ENCODE measurements at regions not wholly inside any gene's neighbourhood (a gene's known extent, or its start where the extent isn't known, plus 50 kb on each side); places are given as distances from the start of the nearest gene placed in this dataset.

GRCh38 chr1:57991289-57991688 lies 555.2 kb downstream of the OMA1 start:
- DNase-seq, result no peak

- DNase-seq, result no peak
Measured at GRCh38 chr1:57989877-57990276, 556.6 kb downstream of the OMA1 start.

GRCh38 chr1:57987523-57987922 lies 559.0 kb downstream of the OMA1 start:
- no peak for DNase-seq

DNA sequence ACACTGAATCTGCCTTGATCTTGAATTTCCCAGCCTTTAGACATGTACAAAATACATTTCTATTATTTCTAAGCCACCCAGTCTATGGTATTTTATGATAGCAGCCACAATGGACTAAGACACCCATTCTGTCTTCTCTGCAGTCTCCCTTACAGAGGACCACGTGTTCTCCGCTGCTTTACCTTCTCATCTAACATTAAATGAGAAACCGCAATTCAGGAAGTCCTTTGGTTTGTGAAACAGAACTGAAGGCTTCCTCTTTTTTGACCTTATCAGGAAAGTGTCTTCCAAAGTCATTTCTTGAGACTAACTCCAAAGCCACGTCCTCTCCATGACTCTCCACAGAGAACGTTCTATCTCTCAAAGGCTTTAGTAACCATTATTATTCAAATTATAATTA lies 560.1 kb downstream of the OMA1 start:
- no peak for DNase-seq

GRCh38 chr1:57984277-57984676 lies 560.4 kb upstream of the DAB1 start:
- no peak for DNase-seq

- DNase-seq, result no peak
Measured at GRCh38 chr1:57983441-57983840, 559.6 kb upstream of the DAB1 start.

- no peak for DNase-seq
Measured at GRCh38 chr1:57982852-57983251, 559.0 kb upstream of the DAB1 start.

DNA sequence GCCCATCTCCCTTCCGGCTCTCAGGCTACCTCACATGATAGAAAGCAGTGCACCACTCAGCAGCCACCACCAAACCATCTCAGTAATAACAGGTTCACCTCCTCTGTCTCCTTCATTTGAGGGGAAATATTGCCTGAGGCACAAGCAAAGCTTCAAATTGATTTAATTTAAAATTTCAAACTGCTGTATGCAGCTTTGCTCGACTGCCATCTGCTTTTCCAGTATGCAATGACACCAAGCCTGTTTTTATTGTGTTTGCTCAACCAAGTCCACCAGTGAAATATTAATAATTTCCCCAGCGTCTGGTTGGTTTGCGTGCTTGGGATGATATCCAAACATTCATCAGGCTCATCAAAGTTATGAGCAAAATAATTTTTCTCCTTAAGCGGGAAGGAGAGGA lies 552.4 kb upstream of the DAB1 start:
- DNase-seq, result no peak

GRCh38 chr1:57968321-57968720 lies 544.5 kb upstream of the DAB1 start:
- DNase-seq, result no peak

- DNase-seq, result no peak
Measured at GRCh38 chr1:57966751-57967406, 543.0 kb upstream of the DAB1 start.

GRCh38 chr1:57966340-57966739 lies 542.5 kb upstream of the DAB1 start:
- no peak for DNase-seq

- no peak for DNase-seq
Measured at GRCh38 chr1:57963581-57963980, 539.7 kb upstream of the DAB1 start.

GRCh38 chr1:57959531-57960241 lies 535.8 kb upstream of the DAB1 start:
- DNase-seq, result peak; percentile 34

GRCh38 chr1:57957576-57957975 lies 533.7 kb upstream of the DAB1 start:
- no peak for DNase-seq

DNA sequence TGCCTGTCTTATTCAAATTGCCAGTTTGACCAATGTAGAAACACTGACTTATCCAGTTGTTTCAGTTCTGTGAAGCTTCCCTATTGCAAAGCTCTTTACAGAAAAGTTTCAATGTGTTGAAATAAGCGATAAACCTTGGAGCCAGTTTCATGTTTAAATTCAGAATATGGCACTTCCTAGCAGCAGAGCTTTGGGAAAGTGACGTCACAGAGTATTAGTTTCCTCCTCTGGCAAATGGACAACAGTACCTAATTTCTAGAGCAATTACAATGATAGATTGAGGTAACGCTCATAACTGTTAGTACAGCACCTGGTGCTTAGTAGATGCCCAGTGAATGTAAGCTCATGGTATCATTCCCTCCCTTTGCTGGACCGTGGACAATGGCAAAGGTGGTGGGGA lies 527.5 kb upstream of the DAB1 start:
- no peak for DNase-seq

DNA sequence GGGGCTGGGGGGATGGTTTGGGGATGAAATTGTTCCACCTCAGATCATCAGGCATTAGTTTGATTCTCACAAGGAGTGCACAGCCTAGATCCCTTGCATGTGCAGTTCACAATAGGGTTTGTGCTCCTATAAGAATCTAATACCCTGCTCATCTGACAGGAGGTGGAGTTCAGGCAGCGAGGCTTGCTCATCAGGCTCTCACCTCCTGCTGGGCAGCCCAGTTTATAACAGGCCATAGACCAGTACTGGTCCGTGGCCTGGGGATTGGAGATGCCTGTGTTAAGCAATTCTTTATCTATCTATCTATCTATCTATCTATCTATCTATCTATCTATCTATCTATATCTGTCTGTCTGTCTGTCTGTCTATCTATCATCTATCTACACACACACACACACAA lies 525.3 kb upstream of the DAB1 start:
- DNase-seq, result no peak

- DNase-seq, result no peak
Measured at GRCh38 chr1:57947471-57947870, 523.6 kb upstream of the DAB1 start.

GRCh38 chr1:57945045-57945444 lies 521.2 kb upstream of the DAB1 start:
- DNase-seq, result no peak

DNA sequence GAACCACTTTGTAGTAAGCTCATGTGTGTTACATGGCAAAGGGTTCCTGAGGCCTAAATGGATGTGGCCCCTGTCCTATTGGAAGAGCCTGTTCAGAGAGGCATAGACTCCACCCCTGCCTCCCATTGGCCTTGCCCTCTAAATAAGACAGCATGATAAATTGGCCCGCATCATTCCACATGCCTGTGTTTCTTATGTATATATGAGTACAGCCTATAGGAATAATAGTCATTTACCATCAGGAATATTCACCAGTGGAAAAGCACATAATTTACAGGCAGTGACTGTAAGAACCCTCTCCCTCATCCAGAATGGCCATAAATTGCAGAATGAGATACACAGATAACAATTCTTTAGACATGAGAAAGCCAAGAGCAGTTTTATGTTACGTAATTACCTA lies 519.5 kb upstream of the DAB1 start:
- no peak for DNase-seq

GRCh38 chr1:57934745-57935144 lies 510.9 kb upstream of the DAB1 start:
- no peak for DNase-seq

GRCh38 chr1:57927003-57927402 lies 503.1 kb upstream of the DAB1 start:
- no peak for DNase-seq

DNA sequence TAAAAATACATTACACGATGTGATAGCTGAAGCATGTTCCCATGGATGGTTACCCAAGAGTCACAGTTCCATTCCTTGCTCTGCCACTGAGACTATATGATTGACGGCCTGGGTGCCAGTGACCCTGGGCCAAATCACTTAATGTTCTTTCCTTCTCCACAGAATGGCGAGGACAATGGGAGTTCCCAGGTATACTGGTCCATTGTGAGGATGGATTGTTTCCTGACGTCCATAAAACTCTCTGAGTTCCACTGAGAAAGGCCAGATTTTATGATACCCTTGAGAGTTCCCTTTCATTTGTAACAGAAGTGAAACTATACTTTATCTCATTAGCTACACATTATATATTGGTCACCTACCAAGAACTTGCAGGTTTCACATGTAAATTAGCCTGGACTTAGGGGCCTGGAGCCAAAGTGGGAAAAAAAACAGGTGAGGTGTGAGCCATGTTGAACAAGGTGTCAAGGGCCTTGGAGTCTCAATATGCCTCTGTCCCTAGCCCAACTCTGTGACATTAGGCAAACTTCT lies 502.2 kb upstream of the DAB1 start:
- no peak for DNase-seq

DNA sequence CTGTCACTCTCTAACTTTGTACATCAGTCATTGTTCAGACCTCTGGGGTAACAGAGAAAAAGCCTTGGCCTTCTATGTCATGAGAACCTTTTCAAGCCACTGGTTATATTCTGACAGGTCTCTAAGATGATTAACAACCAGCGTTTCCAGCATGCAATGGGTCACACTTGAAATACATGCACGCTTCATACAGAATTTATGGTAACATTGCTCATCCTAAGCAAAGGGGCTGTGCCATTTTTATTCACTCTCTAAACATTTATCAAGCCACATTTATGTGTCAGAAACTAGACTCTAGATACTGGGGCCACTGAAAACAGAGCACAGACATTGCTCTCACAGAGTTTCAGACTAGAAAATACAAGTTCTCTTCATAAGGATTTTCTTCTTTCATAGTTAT lies 501.4 kb upstream of the DAB1 start:
- no peak for DNase-seq

- DNase-seq, result no peak
Measured at GRCh38 chr1:57922130-57922529, 498.3 kb upstream of the DAB1 start.
